WERI-Rb-1 (cell line): ENCODE measurements at regions not wholly inside any gene's neighbourhood (a gene's known extent, or its start where the extent isn't known, plus 50 kb on each side); places are given as distances from the start of the nearest gene placed in this dataset.

Source experiments
- DNase-seq: peaks from one replicate; pipeline ENCODE4 v3.0.0-alpha.2; 2020
- H3K27ac ChIP-seq: fragments of 250-450 bp; sonication (Bioruptor Pico); 2 replicates; pipeline ENCODE4 v1.5.1; 2020; ENCODE audit warnings: mild to moderate bottlenecking, moderate library complexity
- H3K27me3 ChIP-seq: fragments of 250-450 bp; sonication (Bioruptor Pico); 2 replicates; pipeline ENCODE4 v1.5.1; 2021; ENCODE audit warnings: mild to moderate bottlenecking, low read depth, moderate library complexity; ENCODE audit not compliant: insufficient read depth, severe bottlenecking
- H3K36me3 ChIP-seq: fragments of 250-450 bp; sonication (Bioruptor Pico); 2 replicates; pipeline ENCODE4 v1.5.1; 2020; ENCODE audit warnings: mild to moderate bottlenecking, moderate library complexity
- H3K4me3 ChIP-seq: 2 replicates; pipeline ENCODE4 v1.5.1; 2011; ENCODE audit warnings: low read depth, mild to moderate bottlenecking, control low read depth, low read length
- H3K9me3 ChIP-seq: fragments of 250-450 bp; sonication (Bioruptor Pico); 2 replicates; pipeline ENCODE4 v1.5.1; 2021; ENCODE audit warnings: mild to moderate bottlenecking, moderate library complexity; ENCODE audit not compliant: severe bottlenecking
- TF ChIP-seq, protein P1 (sequence below): IDR thresholded peaks from 2 replicates; pipeline ENCODE4 v1.5.1; 2011; ENCODE audit warnings: low read depth, mild to moderate bottlenecking, control low read depth, inconsistent platforms, low read length

DNA sequence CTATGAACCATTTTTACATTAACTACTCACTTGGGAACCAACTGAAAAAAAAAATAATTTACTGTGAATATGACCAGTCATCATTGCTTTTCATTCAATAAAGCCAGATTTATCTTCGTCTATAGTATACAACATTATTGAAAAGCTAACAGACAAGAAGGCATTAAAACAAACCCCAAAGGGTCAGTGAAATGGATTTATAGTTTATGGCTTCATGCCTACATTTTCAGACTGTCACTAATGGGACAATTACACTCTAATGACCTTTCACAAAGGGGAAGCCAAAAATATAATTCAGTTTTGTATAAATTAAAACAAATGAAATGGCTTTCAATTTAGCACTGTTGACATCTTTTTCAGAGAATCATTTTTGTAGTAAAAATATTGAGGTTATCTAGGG lies 169.1 kb downstream of the DSEL start:
- no peaks in the 10 kb centered on the region for H3K9me3 ChIP-seq
- no peaks in the 10 kb centered on the region for H3K36me3 ChIP-seq
- no peak overlapping the region for H3K27ac ChIP-seq
- no peaks in the 10 kb centered on the region for H3K27me3 ChIP-seq
- no peak overlapping the region for H3K4me3 ChIP-seq
- DNase-seq: no peak
- TF ChIP-seq, protein P1, sequence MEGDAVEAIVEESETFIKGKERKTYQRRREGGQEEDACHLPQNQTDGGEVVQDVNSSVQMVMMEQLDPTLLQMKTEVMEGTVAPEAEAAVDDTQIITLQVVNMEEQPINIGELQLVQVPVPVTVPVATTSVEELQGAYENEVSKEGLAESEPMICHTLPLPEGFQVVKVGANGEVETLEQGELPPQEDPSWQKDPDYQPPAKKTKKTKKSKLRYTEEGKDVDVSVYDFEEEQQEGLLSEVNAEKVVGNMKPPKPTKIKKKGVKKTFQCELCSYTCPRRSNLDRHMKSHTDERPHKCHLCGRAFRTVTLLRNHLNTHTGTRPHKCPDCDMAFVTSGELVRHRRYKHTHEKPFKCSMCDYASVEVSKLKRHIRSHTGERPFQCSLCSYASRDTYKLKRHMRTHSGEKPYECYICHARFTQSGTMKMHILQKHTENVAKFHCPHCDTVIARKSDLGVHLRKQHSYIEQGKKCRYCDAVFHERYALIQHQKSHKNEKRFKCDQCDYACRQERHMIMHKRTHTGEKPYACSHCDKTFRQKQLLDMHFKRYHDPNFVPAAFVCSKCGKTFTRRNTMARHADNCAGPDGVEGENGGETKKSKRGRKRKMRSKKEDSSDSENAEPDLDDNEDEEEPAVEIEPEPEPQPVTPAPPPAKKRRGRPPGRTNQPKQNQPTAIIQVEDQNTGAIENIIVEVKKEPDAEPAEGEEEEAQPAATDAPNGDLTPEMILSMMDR: no peak

DNA sequence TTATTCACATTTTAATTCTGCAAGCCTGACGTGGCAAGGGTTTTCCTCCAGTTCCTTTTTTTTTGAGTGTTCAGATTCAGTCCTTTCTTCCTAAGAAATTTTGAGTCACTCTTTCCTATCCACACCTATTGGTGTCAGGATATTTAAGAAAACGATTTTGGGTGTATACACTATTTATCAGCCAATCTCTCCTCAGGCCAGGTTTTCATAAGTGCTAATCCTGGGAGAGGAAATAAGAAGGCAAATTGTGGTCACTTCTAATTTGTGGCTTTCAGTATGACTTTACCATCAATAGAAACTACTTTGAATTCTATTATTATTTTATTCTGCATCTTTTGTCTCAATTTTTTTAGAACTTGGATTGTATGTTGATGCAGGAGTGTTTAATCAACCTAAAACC lies 174.4 kb downstream of the DSEL start:
- H3K9me3 ChIP-seq: no peaks in the 10 kb centered on the region
- H3K4me3 ChIP-seq: no peak overlapping the region
- no peaks in the 10 kb centered on the region for H3K27me3 ChIP-seq
- DNase-seq: no peak
- H3K27ac ChIP-seq: no peak overlapping the region
- H3K36me3 ChIP-seq: no peaks in the 10 kb centered on the region
- TF ChIP-seq, protein P1: no peak

DNA sequence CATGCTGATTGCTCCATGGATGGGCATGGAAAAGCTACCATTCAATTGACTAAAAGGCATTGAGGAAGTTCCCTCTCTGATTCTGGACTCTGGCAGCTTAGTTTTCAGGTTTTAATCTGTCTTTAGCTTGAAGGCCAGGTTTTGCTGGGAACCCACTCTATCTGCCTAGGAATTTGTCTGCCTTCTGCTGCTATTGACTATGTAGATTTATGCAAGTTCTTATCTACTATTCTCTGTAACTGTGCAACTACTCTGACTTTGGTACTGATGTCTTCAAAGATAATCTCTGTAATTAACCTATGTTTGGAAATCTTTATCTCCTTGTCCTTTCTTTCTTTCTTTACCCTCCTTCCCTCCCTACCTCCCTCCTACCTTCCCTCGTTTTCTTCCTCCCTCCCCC lies 178.8 kb downstream of the DSEL start:
- no peaks in the 10 kb centered on the region for H3K27me3 ChIP-seq
- H3K27ac ChIP-seq: no peak overlapping the region
- no peak overlapping the region for H3K4me3 ChIP-seq
- TF ChIP-seq, protein P1: no peak
- no peaks in the 10 kb centered on the region for H3K36me3 ChIP-seq
- no peak for DNase-seq
- no peaks in the 10 kb centered on the region for H3K9me3 ChIP-seq

DNA sequence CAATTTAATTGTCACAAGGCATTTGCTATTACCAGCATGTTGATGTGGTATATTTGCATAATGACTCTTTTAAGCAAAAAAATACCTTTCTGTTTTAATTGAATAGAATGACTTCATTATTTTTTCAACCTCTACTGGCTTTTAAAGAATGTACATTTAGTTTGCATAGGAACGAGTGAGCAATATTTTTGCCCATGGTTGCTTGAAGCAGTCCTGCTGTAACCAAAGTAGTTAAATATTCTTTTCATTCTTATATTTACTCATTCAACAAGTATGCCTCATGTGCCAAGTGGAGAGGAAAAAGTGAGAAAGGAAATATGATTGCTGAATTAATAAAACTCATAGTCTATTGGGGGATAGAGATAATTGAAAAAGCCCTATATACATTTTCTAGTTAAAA lies 184.7 kb downstream of the DSEL start:
- Histone ChIP-seq H3K27me3 (no peaks in the 10 kb centered on the region), H3K9me3 (no peaks in the 10 kb centered on the region), H3K4me3 (no peak overlapping the region), H3K27ac (no peak overlapping the region), H3K36me3 (no peaks in the 10 kb centered on the region)
- TF ChIP-seq, protein P1: no peak
- no peak for DNase-seq

DNA sequence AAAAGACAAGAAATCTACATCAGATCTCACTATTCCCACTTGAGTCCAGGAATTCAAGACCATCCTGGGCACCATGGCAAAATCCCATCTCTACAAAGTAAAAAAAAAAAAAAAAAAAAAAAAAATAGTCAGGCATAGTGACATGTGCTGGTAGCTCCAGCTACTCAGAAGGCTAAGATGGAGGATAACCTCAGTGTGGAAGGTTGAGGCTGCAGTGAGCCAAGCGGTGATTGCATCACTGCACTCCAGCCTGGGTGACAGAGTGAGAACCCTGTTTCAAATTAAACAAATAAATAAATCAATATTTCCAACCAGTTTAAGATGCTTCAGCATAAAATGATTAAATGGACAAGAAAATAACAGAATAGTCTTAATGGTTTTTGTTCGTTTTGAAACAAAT lies 197.4 kb downstream of the DSEL start:
- TF ChIP-seq, protein P1: no peak
- no peak overlapping the region for H3K4me3 ChIP-seq
- H3K9me3 ChIP-seq: no peaks in the 10 kb centered on the region
- no peak overlapping the region for H3K27ac ChIP-seq
- DNase-seq: no peak
- H3K36me3 ChIP-seq: no peaks in the 10 kb centered on the region
- H3K27me3 ChIP-seq: no peaks in the 10 kb centered on the region

DNA sequence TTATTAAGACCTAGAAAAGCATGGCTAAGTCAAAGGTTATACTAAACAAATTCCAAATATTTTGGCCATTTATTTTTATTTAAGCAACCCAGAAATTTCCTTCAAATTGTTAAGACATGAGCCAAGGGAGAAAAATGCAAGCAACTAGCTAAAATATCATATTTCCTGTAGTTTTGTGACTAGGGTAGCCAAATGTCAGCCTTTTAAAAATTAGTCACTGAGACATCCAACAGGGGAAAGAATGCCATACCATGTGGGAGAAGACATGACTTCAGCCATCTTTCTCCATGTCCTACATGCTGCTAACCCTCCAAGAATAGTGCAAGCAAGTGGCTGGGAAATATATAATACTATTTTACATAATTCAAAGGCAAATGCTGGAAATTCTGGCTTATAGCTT lies 197.9 kb downstream of the DSEL start:
- no peak for DNase-seq
- Histone ChIP-seq H3K27ac (no peak overlapping the region), H3K4me3 (no peak overlapping the region), H3K9me3 (no peaks in the 10 kb centered on the region), H3K36me3 (no peaks in the 10 kb centered on the region), H3K27me3 (no peaks in the 10 kb centered on the region)
- TF ChIP-seq, protein P1: no peak
